ENCODE measurements at regions not wholly inside any gene's neighbourhood (a gene's known extent, or its start where the extent isn't known, plus 50 kb on each side); places are given as distances from the start of the nearest gene placed in this dataset.

DNA sequence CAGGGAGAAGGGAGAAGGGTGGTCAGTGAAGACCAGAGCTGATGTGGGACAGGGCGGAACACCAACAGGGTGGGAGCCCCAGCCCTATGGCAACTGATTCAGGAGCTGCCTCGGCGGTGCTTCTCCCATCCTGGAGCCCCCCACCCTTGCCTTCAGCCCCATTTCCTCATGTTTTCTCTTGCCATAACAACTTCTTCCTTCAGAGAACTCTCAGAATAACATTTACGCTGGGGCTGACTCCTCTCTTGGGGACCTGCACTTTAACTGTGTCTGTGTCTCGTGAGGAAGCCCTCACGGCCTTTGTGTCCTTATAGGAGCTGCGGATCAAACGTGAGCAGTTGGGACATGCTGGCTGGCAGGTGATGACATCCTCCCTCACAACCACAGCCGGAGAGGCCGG is 116.4 kb upstream of the SNTG2 start:
- TF ChIP-seq ZBTB7A (IDR thresholded peaks at IDR 0.05; ENCODE audit: low read depth) (no peak), TAF1 (IDR thresholded peaks at IDR 0.05; ENCODE audit: low read depth) (no peak), YY1 (IDR thresholded peaks at IDR 0.05; ENCODE audit: low read depth) (no peak), EGR1 (IDR thresholded peaks at IDR 0.05) (no peak), FOXM1 (IDR thresholded peaks at IDR 0.05; ENCODE audit: borderline replicate concordance, low read depth) (no peak), TCF12 (IDR thresholded peaks at IDR 0.05; ENCODE audit: low read depth) (no peak), CREB1 (IDR thresholded peaks at IDR 0.05; ENCODE audit: low read depth) (no peak), TEAD4 (IDR thresholded peaks at IDR 0.05) (no peak), CEBPB (IDR thresholded peaks at IDR 0.05) (no peak), RAD21 (IDR thresholded peaks at IDR 0.05; ENCODE audit: low read depth) (no peak), EP300 (IDR thresholded peaks at IDR 0.05; ENCODE audit: borderline replicate concordance) (no peak), NFIC (IDR thresholded peaks at IDR 0.05) (no peak)
- TF ChIP-seq, protein P1, sequence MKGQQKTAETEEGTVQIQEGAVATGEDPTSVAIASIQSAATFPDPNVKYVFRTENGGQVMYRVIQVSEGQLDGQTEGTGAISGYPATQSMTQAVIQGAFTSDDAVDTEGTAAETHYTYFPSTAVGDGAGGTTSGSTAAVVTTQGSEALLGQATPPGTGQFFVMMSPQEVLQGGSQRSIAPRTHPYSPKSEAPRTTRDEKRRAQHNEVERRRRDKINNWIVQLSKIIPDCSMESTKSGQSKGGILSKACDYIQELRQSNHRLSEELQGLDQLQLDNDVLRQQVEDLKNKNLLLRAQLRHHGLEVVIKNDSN (IDR thresholded peaks at IDR 0.05): no peak
- TF ChIP-seq, protein P2, sequence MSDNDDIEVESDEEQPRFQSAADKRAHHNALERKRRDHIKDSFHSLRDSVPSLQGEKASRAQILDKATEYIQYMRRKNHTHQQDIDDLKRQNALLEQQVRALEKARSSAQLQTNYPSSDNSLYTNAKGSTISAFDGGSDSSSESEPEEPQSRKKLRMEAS (IDR thresholded peaks at IDR 0.05): no peak
- TF ChIP-seq, protein P3, sequence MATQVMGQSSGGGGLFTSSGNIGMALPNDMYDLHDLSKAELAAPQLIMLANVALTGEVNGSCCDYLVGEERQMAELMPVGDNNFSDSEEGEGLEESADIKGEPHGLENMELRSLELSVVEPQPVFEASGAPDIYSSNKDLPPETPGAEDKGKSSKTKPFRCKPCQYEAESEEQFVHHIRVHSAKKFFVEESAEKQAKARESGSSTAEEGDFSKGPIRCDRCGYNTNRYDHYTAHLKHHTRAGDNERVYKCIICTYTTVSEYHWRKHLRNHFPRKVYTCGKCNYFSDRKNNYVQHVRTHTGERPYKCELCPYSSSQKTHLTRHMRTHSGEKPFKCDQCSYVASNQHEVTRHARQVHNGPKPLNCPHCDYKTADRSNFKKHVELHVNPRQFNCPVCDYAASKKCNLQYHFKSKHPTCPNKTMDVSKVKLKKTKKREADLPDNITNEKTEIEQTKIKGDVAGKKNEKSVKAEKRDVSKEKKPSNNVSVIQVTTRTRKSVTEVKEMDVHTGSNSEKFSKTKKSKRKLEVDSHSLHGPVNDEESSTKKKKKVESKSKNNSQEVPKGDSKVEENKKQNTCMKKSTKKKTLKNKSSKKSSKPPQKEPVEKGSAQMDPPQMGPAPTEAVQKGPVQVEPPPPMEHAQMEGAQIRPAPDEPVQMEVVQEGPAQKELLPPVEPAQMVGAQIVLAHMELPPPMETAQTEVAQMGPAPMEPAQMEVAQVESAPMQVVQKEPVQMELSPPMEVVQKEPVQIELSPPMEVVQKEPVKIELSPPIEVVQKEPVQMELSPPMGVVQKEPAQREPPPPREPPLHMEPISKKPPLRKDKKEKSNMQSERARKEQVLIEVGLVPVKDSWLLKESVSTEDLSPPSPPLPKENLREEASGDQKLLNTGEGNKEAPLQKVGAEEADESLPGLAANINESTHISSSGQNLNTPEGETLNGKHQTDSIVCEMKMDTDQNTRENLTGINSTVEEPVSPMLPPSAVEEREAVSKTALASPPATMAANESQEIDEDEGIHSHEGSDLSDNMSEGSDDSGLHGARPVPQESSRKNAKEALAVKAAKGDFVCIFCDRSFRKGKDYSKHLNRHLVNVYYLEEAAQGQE (IDR thresholded peaks at IDR 0.05; ENCODE audit: low read depth): no peak

DNA sequence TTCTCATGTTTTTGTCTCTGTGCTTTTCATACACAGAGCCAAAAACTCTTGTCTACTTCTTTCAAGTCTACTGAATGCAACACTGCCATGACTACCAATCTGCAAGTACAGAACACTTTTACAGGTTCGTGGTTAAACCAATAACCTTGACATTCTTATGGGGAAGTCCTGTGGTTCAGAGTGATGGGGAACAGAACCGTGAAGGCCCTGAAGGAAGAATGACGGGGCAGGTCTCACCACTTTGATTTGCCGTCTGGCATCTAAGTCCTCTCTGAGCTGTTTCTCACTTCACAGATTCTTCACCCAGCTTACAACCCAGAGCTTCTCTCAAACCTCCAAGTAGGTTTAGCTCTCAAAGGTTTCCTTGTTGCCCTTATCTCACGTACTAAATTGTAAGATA is 117.5 kb upstream of the SNTG2 start:
- TF ChIP-seq TEAD4 (IDR thresholded peaks at IDR 0.05) (no peak), FOXM1 (IDR thresholded peaks at IDR 0.05; ENCODE audit: borderline replicate concordance, low read depth) (no peak), TAF1 (IDR thresholded peaks at IDR 0.05; ENCODE audit: low read depth) (no peak), CREB1 (IDR thresholded peaks at IDR 0.05; ENCODE audit: low read depth) (no peak), TCF12 (IDR thresholded peaks at IDR 0.05; ENCODE audit: low read depth) (no peak), EP300 (IDR thresholded peaks at IDR 0.05; ENCODE audit: borderline replicate concordance) (no peak)
- TF ChIP-seq, protein P2 (IDR thresholded peaks at IDR 0.05): no peak
- TF ChIP-seq, protein P1 (IDR thresholded peaks at IDR 0.05): no peak

DNA sequence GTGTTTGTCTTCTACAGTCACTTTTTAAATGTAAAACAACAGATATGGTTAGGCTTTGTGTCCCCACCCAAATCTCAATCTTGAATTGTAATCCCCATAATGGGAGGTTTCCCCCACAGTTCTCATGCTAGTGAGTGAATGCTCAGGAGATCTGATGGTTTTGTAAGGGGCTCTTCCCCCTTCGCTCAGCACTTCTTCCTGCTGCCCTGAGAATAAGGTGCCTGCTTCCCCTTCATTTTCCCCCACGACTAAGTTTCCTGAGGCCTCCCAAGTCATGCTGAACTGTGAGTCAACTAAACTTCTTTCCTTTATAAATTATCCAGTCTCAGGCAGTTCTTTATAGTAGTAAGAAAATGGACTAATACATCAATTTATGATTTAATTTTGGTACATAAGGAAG is 118.0 kb upstream of the SNTG2 start:
- TF ChIP-seq EGR1 (IDR thresholded peaks at IDR 0.05): no peak
- TF ChIP-seq ZBTB7A (IDR thresholded peaks at IDR 0.05; ENCODE audit: low read depth): no peak
- no peak for TF ChIP-seq YY1 (IDR thresholded peaks at IDR 0.05; ENCODE audit: low read depth)
- TF ChIP-seq NFIC (IDR thresholded peaks at IDR 0.05): no peak
- TF ChIP-seq TAF1 (IDR thresholded peaks at IDR 0.05; ENCODE audit: low read depth): no peak

DNA sequence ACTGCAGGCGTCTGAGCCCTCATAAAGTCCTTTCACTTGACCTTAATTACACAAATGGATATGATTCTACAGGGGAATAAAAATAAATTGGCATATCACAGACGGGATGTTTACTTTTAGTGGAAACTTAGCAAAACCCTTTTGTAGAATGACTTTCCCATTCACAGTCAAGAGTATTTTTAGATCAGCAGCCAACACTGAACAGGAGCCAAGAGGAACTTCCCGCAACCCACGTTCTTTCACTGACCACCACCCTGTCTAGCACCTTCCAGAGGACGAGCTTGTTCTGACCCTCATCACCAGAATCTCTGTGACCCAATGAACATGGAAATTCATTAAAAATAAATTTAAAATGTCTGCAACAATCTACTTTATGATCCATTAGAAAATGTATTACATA is 119.0 kb upstream of the SNTG2 start:
- no peak for TF ChIP-seq EGR1 (IDR thresholded peaks at IDR 0.05)
- TF ChIP-seq NFIC (IDR thresholded peaks at IDR 0.05): no peak
- TF ChIP-seq, protein P1 (IDR thresholded peaks at IDR 0.05): no peak
- TF ChIP-seq CEBPB (IDR thresholded peaks at IDR 0.05): no peak
- no peak for TF ChIP-seq RAD21 (IDR thresholded peaks at IDR 0.05; ENCODE audit: low read depth)
- TF ChIP-seq FOXM1 (IDR thresholded peaks at IDR 0.05; ENCODE audit: borderline replicate concordance, low read depth): no peak
- TF ChIP-seq TAF1 (IDR thresholded peaks at IDR 0.05; ENCODE audit: low read depth): no peak
- TF ChIP-seq, protein P2 (IDR thresholded peaks at IDR 0.05): no peak
- TF ChIP-seq TEAD4 (IDR thresholded peaks at IDR 0.05): no peak
- no peak for TF ChIP-seq CREB1 (IDR thresholded peaks at IDR 0.05; ENCODE audit: low read depth)

DNA sequence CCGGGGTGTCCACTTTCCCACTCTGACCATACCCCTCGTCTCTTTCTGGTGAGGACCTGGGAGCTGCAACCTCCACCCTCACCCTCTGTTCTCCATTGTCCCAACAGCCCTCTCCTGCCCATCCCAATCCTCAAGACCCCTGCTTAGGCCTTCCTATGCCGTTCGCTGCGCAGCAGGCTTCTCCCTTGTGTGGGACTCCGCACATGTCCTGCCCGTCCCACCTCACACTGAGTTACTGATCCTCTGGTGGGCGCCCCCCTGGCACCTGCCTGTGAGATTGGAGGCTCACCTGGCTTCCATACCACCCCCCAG is 119.5 kb upstream of the SNTG2 start:
- TF ChIP-seq EP300 (IDR thresholded peaks at IDR 0.05; ENCODE audit: borderline replicate concordance): no peak
- TF ChIP-seq, protein P2 (IDR thresholded peaks at IDR 0.05): no peak

DNA sequence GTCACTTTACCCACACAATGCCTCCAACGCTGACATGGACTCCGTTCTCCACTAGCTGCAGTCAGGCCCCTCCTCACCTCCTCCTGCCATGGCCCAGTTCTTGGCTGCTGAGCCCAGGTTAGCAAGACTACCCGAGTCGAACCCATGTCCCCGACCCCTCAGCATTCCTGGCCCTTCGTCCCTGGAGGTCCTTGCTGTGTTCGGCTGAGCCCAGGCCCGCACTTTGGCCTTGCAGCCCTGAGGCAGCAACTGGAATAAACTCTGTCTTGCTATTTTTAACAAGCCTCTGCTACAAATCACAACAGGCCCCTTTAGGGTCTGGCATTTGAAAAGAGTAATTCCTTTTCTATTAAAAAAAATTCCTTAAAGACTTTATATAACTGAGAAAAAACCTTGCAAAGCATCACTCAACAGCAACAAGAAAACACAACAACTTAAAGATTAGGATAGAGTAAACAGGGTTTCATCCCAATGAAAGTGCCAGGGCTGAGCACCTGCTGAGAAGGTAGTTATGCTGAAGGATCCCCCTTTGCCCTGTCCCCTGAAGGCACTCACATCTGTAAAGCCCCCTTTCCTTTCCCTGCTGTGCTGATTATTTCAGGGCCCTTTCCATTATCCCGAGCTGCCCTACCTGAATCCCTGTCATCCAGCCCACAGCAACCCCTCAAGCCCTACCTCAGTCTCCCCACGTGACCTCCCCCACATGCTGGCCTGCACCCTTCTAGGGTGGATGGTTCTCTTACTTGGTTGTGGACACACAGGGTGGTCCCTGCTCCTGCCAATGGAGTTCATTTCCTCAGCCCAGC is 120.0 kb upstream of the SNTG2 start:
- TF ChIP-seq, protein P1 (IDR thresholded peaks at IDR 0.05): no peak
- TF ChIP-seq NFIC (IDR thresholded peaks at IDR 0.05) (no peak), TCF12 (IDR thresholded peaks at IDR 0.05; ENCODE audit: low read depth) (no peak), YY1 (IDR thresholded peaks at IDR 0.05; ENCODE audit: low read depth) (no peak), CEBPB (IDR thresholded peaks at IDR 0.05) (no peak), RAD21 (IDR thresholded peaks at IDR 0.05; ENCODE audit: low read depth) (no peak), EGR1 (IDR thresholded peaks at IDR 0.05) (no peak), EP300 (IDR thresholded peaks at IDR 0.05; ENCODE audit: borderline replicate concordance) (no peak), TAF1 (IDR thresholded peaks at IDR 0.05; ENCODE audit: low read depth) (no peak), FOXM1 (IDR thresholded peaks at IDR 0.05; ENCODE audit: borderline replicate concordance, low read depth) (no peak), CREB1 (IDR thresholded peaks at IDR 0.05; ENCODE audit: low read depth) (no peak), TEAD4 (IDR thresholded peaks at IDR 0.05) (no peak), ZBTB7A (IDR thresholded peaks at IDR 0.05; ENCODE audit: low read depth) (no peak)
- TF ChIP-seq, protein P3 (IDR thresholded peaks at IDR 0.05; ENCODE audit: low read depth): no peak
- TF ChIP-seq, protein P2 (IDR thresholded peaks at IDR 0.05): no peak
